Astrocyte of the cerebellum (primary cell): ENCODE measurements at regions not wholly inside any gene's neighbourhood (a gene's known extent, or its start where the extent isn't known, plus 50 kb on each side); places are given as distances from the start of the nearest gene placed in this dataset.

Experiments used
- DNase-seq: peaks from one replicate; pipeline ENCODE4 v3.0.0-alpha.2; 2011; ENCODE audit warnings: low read depth
- H3K4me3 ChIP-seq: 2 replicates; pipeline ENCODE4 v1.5.1; 2011; ENCODE audit warnings: mild to moderate bottlenecking, low read depth, low read length, moderate library complexity
- in situ Hi-C: cut with HindIII; loops from 2 replicates; pipeline ENCODE4 v1.10.0; 2017; ENCODE audit warnings: low sequenced_read_pairs
- TF ChIP-seq, protein P1 (sequence below): IDR thresholded peaks from 2 replicates; pipeline ENCODE4 v1.5.1; 2012; ENCODE audit warnings: low read length, low read depth, moderate library complexity, mild to moderate bottlenecking; ENCODE audit errors: missing control alignments

DNA sequence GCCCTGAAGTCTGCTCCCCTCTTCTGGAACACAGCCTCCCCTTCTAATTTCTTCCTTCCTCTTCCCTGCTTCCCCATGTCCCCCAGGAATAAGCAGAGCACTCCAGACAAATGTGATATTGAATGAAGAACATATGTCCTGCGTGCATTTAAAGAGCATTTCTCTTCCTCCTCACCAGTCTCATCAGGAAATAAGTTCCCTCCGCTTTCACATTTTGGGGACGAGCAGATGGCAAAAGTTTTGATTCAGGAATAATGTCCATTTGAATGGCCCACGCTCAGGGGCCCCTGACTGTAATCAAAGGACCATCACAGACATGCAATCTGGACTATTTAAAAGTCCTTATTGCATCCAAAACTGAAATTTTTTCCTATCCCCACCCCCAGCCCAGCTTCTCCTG, 316.1 kb downstream of the CDK5RAP2 start:
- no peak for DNase-seq
- H3K4me3 ChIP-seq, result no peak overlapping the region
- TF ChIP-seq, protein P1, sequence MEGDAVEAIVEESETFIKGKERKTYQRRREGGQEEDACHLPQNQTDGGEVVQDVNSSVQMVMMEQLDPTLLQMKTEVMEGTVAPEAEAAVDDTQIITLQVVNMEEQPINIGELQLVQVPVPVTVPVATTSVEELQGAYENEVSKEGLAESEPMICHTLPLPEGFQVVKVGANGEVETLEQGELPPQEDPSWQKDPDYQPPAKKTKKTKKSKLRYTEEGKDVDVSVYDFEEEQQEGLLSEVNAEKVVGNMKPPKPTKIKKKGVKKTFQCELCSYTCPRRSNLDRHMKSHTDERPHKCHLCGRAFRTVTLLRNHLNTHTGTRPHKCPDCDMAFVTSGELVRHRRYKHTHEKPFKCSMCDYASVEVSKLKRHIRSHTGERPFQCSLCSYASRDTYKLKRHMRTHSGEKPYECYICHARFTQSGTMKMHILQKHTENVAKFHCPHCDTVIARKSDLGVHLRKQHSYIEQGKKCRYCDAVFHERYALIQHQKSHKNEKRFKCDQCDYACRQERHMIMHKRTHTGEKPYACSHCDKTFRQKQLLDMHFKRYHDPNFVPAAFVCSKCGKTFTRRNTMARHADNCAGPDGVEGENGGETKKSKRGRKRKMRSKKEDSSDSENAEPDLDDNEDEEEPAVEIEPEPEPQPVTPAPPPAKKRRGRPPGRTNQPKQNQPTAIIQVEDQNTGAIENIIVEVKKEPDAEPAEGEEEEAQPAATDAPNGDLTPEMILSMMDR, result no peak
- in situ Hi-C loops, result no loop called here

DNA sequence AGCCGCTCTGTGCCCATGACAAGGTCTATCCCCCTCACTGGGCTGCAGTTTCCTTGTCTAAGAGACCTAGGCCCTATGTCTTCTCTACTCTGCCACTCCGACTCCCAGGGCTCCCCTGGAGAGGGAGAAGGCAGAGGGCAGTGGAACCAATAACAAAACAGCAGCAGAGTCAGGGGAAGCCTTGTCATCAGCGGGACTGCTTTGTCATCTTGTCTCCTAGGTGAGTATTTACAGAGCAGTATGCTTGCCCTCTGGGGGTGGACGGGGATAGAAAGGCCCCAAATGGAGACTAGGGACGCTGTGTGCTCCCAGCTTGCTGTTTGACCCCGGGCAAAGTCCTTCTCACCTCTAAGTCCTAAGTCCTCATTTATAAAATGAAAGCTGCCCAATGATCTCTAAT, 318.5 kb downstream of the CDK5RAP2 start:
- no peak for DNase-seq
- no peak overlapping the region for H3K4me3 ChIP-seq
- TF ChIP-seq, protein P1, result no peak
- in situ Hi-C loops, result no loop called here

DNA sequence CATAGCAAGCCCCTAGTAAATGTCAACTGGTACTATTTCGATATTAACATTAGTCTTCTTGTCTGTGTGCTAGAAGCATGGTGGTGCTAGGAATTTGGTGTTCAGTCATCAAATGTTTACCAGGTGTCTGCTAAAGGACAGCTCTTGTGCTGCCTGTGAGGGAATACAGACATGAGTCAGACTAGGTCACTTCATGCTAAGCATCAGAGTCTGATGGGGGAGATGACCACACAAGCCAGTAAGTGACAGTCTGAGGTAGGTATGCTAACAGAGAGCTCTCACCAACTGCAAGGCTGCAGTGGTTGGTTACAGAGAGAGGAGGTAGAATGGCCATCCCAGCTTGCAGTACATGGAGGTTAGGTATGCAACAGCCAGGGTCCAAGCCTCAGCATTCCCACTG, 320.9 kb downstream of the CDK5RAP2 start:
- in situ Hi-C loops, result no loop called here
- no peak for DNase-seq
- TF ChIP-seq, protein P1, result no peak
- no peak overlapping the region for H3K4me3 ChIP-seq

DNA sequence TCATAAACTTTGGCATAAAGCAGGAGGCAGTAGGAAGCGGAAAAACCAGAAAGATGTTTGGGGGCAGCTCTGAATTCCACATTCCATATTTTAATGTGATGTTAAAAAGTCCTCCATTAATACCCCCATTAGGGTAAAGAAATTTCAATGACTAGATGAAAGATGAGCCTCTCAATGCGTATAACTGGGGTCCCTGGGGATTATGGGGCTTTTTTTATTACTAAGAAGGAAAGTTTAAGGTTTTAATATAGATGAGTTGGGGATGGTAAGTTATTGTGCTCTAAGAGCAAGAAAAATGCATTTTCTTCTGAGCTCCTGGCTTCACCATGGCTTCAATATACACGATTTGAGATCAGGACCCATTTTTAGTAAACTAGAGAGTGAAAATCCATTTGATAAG, 321.9 kb downstream of the CDK5RAP2 start:
- TF ChIP-seq, protein P1, result no peak
- DNase-seq, result no peak
- no peak overlapping the region for H3K4me3 ChIP-seq
- in situ Hi-C loops, result no loop called here

DNA sequence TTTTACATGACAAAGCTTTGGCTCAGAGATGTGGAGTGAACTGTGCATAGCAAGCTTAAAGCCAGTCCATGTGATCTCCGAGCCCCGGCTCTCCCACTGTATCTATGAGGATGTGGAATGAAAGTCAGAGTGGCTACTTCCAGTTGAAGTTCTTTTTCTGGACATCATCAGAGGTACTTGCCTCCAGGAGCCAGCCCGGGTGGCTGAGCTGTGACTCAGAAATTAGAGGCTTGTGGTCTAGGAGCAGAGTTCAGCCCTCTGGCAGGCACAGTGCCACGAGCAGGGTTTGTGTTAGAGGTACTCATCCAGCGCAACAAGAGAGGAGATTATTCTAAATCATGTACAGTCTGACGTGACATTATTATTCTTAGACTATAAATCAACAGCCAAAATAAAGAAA, 322.5 kb downstream of the CDK5RAP2 start:
- DNase-seq, result no peak
- no peak overlapping the region for H3K4me3 ChIP-seq
- in situ Hi-C loops, result no loop called here
- TF ChIP-seq, protein P1, result no peak

DNA sequence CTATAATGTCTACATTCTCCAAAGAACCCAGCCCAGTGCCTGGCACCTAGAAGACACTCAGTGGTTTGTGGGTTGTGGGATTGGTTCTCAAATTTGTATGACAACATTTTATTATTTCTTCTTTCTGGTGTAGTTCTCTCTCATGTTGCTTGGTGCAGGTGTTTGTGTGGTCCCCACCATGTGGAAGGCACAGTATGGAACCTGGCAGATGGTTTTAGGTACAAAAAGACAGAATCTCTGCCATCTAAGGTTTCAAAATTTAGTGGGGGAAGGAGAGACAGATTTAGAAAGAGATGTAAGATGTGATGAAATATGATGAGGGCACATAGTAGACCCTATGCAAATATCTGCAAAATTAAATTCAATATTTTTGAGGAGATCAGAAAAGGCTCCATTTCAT, 323.8 kb downstream of the CDK5RAP2 start:
- in situ Hi-C loops, result no loop called here
- H3K4me3 ChIP-seq, result no peak overlapping the region
- no peak for DNase-seq
- TF ChIP-seq, protein P1, result no peak

DNA sequence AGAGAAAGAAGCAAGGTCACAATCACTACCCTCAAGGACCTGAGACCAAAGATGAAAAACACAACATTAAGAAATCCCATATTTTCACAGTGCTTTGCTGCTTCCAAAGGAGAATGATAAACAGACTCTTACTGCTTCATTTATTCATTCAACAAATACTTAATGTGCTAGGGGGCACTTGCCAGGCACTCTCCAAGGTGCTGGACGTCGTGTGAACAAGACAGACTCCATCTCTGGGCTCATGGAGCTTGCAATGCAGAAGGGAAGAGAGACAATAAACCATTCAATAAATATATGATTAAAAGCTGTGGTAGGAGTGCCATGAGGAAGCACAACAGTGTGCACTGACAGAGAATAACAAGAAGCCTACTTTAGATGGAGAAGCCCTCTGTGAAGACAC, 327.7 kb downstream of the CDK5RAP2 start:
- no peak for DNase-seq
- H3K4me3 ChIP-seq, result no peak overlapping the region
- TF ChIP-seq, protein P1, result no peak
- in situ Hi-C loops, result no loop called here
